ENCODE measurements at regions not wholly inside any gene's neighbourhood (a gene's known extent, or its start where the extent isn't known, plus 50 kb on each side); places are given as distances from the start of the nearest gene placed in this dataset.

DNA sequence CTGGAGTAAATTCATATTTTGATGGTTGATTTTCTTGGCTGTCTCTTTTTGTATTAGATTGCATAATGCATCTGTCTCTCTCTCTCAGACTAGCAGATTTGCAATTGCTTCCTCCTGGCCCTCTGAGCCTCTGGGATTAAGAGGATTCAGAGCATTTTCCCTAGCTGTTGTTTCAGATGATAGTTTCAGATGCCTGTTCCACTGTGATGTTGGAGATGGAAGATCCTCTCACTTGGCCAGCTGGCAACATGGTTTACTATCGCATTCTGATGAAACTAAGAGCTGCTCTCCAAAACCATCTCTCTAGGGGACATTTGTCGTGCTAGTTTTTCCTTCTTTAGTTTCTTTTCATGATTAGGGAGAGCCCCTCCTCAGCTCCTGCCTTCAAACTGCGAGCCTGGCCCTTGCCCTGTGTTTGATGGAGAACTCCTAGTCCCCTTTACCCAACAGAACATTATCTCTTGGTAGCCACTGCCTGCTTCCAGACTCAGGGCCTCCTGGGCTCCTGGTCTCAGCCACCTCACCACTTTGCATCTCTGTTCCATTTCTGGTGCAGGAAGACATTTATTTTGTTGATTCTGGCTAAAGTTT is 244.6 kb downstream of the B3GLCT start:
- Histone ChIP-seq H3K4me3 (ENCODE audit: low read length) (no peak overlapping the region), H3K79me2 (ENCODE audit: control insufficient read depth, insufficient read depth, low read length) (no peaks in the 10 kb centered on the region), H3K4me2 (ENCODE audit: low read length) (no peak overlapping the region), H2AK5ac (ENCODE audit: low read length) (no peak overlapping the region), H2BK15ac (replicated peaks; ENCODE audit: low read depth) (no peak overlapping the region), H3K27me3 (ENCODE audit: insufficient read depth, low read length, poor library complexity) (no peaks in the 10 kb centered on the region), H3K9ac (ENCODE audit: low read length) (no peak overlapping the region), H2BK5ac (ENCODE audit: low read length) (no peak overlapping the region), H3K4me1 (ENCODE audit: control insufficient read depth, low read depth, low read length) (no peaks in the 10 kb centered on the region), H3K27ac (ENCODE audit: low read depth, low read length) (no peak overlapping the region), H3K4ac (ENCODE audit: low read depth, low read length) (no peak overlapping the region), H3K18ac (ENCODE audit: low read length) (no peak overlapping the region), H3K56ac (ENCODE audit: low read length) (no peak overlapping the region), H3K23ac (ENCODE audit: low read length) (no peak overlapping the region), H4K5ac (ENCODE audit: low read length) (no peak overlapping the region), H2BK120ac (ENCODE audit: low read depth, low read length) (no peak overlapping the region), H3K79me1 (ENCODE audit: low read length) (no peaks in the 10 kb centered on the region), H4K8ac (ENCODE audit: low read depth, low read length) (no peak overlapping the region), H3K36me3 (ENCODE audit: control insufficient read depth, insufficient read depth, low read length) (no peaks in the 10 kb centered on the region)
- WGBS (ENCODE audit: extremely low coverage, insufficient coverage, low lambda C conversion rate) = no CpG with 5 or more reads among the region's 3 CpGs
- no peak for DNase-seq

- no peak overlapping the region for H2BK5ac ChIP-seq (ENCODE audit: low read length)
Observed at GRCh38 chr13:31452525-31452924, 252.8 kb downstream of the B3GLCT start.

DNA sequence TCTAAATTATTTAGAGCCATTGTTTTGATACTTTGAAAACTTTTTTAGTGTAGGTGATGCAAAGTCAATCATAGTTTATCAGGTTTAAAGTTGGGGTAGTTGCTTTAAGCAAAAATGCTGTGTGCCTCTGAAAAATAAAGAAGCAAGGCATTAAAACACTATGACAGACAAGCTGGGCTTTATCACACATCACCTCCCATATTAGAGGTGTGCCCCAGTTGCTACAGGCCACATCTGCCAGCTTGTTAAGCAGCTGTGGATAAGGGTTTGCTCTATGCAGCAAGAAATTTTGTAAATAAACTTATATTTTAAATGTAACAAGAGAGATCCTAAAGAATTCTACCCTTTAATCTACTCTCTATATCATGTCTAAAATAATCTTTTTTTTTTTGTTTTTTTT is 255.8 kb downstream of the B3GLCT start:
- Histone ChIP-seq H3K27ac (ENCODE audit: low read depth, low read length) (no peak overlapping the region), H4K5ac (ENCODE audit: low read length) (no peak overlapping the region)

More at GRCh38 chr13:31452525-31452924, 252.8 kb downstream of the B3GLCT start:
- Histone ChIP-seq H2BK15ac (replicated peaks; ENCODE audit: low read depth) (no peak overlapping the region), H3K27ac (ENCODE audit: low read depth, low read length) (no peak overlapping the region), H3K27me3 (ENCODE audit: insufficient read depth, low read length, poor library complexity) (no peaks in the 10 kb centered on the region), H3K79me1 (ENCODE audit: low read length) (no peaks in the 10 kb centered on the region), H3K4me2 (ENCODE audit: low read length) (no peak overlapping the region), H2BK120ac (ENCODE audit: low read depth, low read length) (no peak overlapping the region), H3K18ac (ENCODE audit: low read length) (no peak overlapping the region), H3K36me3 (ENCODE audit: control insufficient read depth, insufficient read depth, low read length) (no peaks in the 10 kb centered on the region), H4K5ac (ENCODE audit: low read length) (no peak overlapping the region), H3K79me2 (ENCODE audit: control insufficient read depth, insufficient read depth, low read length) (no peaks in the 10 kb centered on the region), H3K4me1 (ENCODE audit: control insufficient read depth, low read depth, low read length) (no peaks in the 10 kb centered on the region), H2AK5ac (ENCODE audit: low read length) (no peak overlapping the region), H3K56ac (ENCODE audit: low read length) (no peak overlapping the region), H3K4me3 (ENCODE audit: low read length) (no peak overlapping the region), H3K4ac (ENCODE audit: low read depth, low read length) (no peak overlapping the region), H3K9ac (ENCODE audit: low read length) (no peak overlapping the region), H4K8ac (ENCODE audit: low read depth, low read length) (no peak overlapping the region), H3K23ac (ENCODE audit: low read length) (no peak overlapping the region)
- WGBS (ENCODE audit: extremely low coverage, insufficient coverage, low lambda C conversion rate) = no CpG with 5 or more reads among the region's 2 CpGs
- DNase-seq = peak; percentile 16

DNA sequence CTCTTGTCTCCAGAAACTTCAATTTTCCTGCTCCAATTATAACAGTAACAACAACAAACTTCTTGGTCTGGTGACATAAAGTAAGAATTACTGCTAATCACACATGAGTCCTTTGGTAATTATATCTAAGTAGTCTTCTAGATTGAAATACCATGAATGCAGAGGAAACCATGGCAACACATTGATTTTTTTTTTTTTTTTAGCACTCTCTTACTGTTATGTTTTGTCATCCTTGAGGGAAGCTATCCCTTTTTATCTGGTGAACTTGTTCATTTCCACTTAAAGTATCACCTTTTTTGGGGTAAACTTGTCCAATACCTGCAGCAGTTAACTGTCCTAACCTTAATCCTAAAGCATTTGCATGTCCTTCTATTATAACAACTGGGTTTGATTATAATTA is 256.3 kb downstream of the B3GLCT start:
- H3K23ac ChIP-seq (ENCODE audit: low read length) = no peak overlapping the region
- no peak for DNase-seq
- no peak overlapping the region for H4K5ac ChIP-seq (ENCODE audit: low read length)
- H3K4me2 ChIP-seq (ENCODE audit: low read length) = no peak overlapping the region
- no peaks in the 10 kb centered on the region for H3K27me3 ChIP-seq (ENCODE audit: insufficient read depth, low read length, poor library complexity)
- no peaks in the 10 kb centered on the region for H3K79me2 ChIP-seq (ENCODE audit: control insufficient read depth, insufficient read depth, low read length)
- H3K18ac ChIP-seq (ENCODE audit: low read length) = no peak overlapping the region
- no peak overlapping the region for H3K27ac ChIP-seq (ENCODE audit: low read depth, low read length)
- no peaks in the 10 kb centered on the region for H3K4me1 ChIP-seq (ENCODE audit: control insufficient read depth, low read depth, low read length)
- H2AK5ac ChIP-seq (ENCODE audit: low read length) = no peak overlapping the region
- no peaks in the 10 kb centered on the region for H3K79me1 ChIP-seq (ENCODE audit: low read length)
- H4K8ac ChIP-seq (ENCODE audit: low read depth, low read length) = no peak overlapping the region
- no peak overlapping the region for H3K56ac ChIP-seq (ENCODE audit: low read length)
- H3K9ac ChIP-seq (ENCODE audit: low read length) = no peak overlapping the region
- no peak overlapping the region for H3K4me3 ChIP-seq (ENCODE audit: low read length)
- H3K36me3 ChIP-seq (ENCODE audit: control insufficient read depth, insufficient read depth, low read length) = no peaks in the 10 kb centered on the region
- no peak overlapping the region for H2BK15ac ChIP-seq (replicated peaks; ENCODE audit: low read depth)
- H2BK120ac ChIP-seq (ENCODE audit: low read depth, low read length) = no peak overlapping the region
- H3K4ac ChIP-seq (ENCODE audit: low read depth, low read length) = no peak overlapping the region
- H2BK5ac ChIP-seq (ENCODE audit: low read length) = no peak overlapping the region

More for the DNA sequence above, 255.8 kb downstream of the B3GLCT start:
- no peak for DNase-seq
- Histone ChIP-seq H3K4me3 (ENCODE audit: low read length) (no peak overlapping the region), H3K27me3 (ENCODE audit: insufficient read depth, low read length, poor library complexity) (no peaks in the 10 kb centered on the region), H3K4ac (ENCODE audit: low read depth, low read length) (no peak overlapping the region), H3K79me1 (ENCODE audit: low read length) (no peaks in the 10 kb centered on the region), H3K56ac (ENCODE audit: low read length) (no peak overlapping the region), H2BK5ac (ENCODE audit: low read length) (no peak overlapping the region), H3K18ac (ENCODE audit: low read length) (no peak overlapping the region), H3K23ac (ENCODE audit: low read length) (no peak overlapping the region), H4K8ac (ENCODE audit: low read depth, low read length) (no peak overlapping the region), H2BK15ac (replicated peaks; ENCODE audit: low read depth) (no peak overlapping the region), H2AK5ac (ENCODE audit: low read length) (no peak overlapping the region), H2BK120ac (ENCODE audit: low read depth, low read length) (no peak overlapping the region), H3K4me2 (ENCODE audit: low read length) (no peak overlapping the region), H3K79me2 (ENCODE audit: control insufficient read depth, insufficient read depth, low read length) (no peaks in the 10 kb centered on the region), H3K9ac (ENCODE audit: low read length) (no peak overlapping the region), H3K4me1 (ENCODE audit: control insufficient read depth, low read depth, low read length) (no peaks in the 10 kb centered on the region), H3K36me3 (ENCODE audit: control insufficient read depth, insufficient read depth, low read length) (no peaks in the 10 kb centered on the region)

DNA sequence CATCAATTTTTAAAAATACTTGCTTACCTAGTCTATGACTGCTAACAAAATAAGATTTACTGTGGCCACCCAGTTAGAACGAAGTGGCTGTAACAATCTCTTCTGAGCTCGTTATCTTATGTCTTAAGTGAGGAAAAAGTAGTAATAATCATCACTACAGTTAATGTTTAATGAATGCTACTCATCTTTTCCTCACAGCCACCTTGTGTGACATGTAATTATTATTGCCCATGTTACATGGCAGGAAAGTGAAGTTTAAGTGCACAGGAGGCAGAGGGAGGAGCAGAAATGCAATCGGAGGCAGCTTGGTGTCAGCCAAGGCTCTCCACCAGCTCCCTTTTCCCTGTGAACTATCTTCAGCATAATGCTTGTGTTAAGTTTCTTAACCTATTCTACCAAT is 260.3 kb downstream of the B3GLCT start:
- no peak overlapping the region for H2BK120ac ChIP-seq (ENCODE audit: low read depth, low read length)
- no peak overlapping the region for H2AK5ac ChIP-seq (ENCODE audit: low read length)
- H3K4me3 ChIP-seq (ENCODE audit: low read length) = no peak overlapping the region
- H3K9ac ChIP-seq (ENCODE audit: low read length) = no peak overlapping the region
- H3K4me1 ChIP-seq (ENCODE audit: control insufficient read depth, low read depth, low read length) = no peaks in the 10 kb centered on the region
- no peaks in the 10 kb centered on the region for H3K79me2 ChIP-seq (ENCODE audit: control insufficient read depth, insufficient read depth, low read length)
- no peak for DNase-seq
- no peaks in the 10 kb centered on the region for H3K36me3 ChIP-seq (ENCODE audit: control insufficient read depth, insufficient read depth, low read length)
- H3K27ac ChIP-seq (ENCODE audit: low read depth, low read length) = no peak overlapping the region
- no peak overlapping the region for H2BK15ac ChIP-seq (replicated peaks; ENCODE audit: low read depth)
- H4K5ac ChIP-seq (ENCODE audit: low read length) = no peak overlapping the region
- WGBS (ENCODE audit: extremely low coverage, insufficient coverage, low lambda C conversion rate) = no CpG with 5 or more reads among the region's 3 CpGs
- no peak overlapping the region for H4K8ac ChIP-seq (ENCODE audit: low read depth, low read length)
- no peak overlapping the region for H3K56ac ChIP-seq (ENCODE audit: low read length)
- no peaks in the 10 kb centered on the region for H3K79me1 ChIP-seq (ENCODE audit: low read length)
- H3K4ac ChIP-seq (ENCODE audit: low read depth, low read length) = no peak overlapping the region
- no peak overlapping the region for H3K4me2 ChIP-seq (ENCODE audit: low read length)
- no peak overlapping the region for H2BK5ac ChIP-seq (ENCODE audit: low read length)
- H3K27me3 ChIP-seq (ENCODE audit: insufficient read depth, low read length, poor library complexity) = no peaks in the 10 kb centered on the region
- H3K23ac ChIP-seq (ENCODE audit: low read length) = no peak overlapping the region
- H3K18ac ChIP-seq (ENCODE audit: low read length) = no peak overlapping the region

DNA sequence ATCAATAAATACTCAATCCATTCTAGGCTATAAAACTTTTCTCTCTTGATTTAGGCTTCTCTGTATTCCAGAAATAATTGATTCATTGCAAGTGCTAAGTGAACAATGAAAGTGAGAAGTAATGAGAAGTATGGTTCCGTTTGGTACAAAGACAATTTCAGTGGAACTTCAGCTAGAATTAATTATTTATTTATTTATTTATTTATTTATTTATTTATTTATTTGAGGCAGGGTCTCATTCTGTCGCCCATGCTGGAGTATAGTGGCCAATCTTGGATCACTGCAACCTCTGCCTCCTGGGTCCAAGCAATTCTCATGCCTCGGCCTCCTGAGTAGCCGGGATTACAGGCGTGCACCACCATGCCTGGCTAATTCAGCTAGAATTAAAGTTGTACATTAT is 262.1 kb downstream of the B3GLCT start:
- WGBS (ENCODE audit: extremely low coverage, insufficient coverage, low lambda C conversion rate) = no CpG with 5 or more reads among the region's 5 CpGs
- no peak overlapping the region for H3K4me3 ChIP-seq (ENCODE audit: low read length)
- H4K8ac ChIP-seq (ENCODE audit: low read depth, low read length) = no peak overlapping the region
- H3K79me2 ChIP-seq (ENCODE audit: control insufficient read depth, insufficient read depth, low read length) = no peaks in the 10 kb centered on the region
- H3K9ac ChIP-seq (ENCODE audit: low read length) = no peak overlapping the region
- no peak overlapping the region for H4K5ac ChIP-seq (ENCODE audit: low read length)
- H3K4me1 ChIP-seq (ENCODE audit: control insufficient read depth, low read depth, low read length) = no peaks in the 10 kb centered on the region
- H2AK5ac ChIP-seq (ENCODE audit: low read length) = no peak overlapping the region
- no peak overlapping the region for H3K23ac ChIP-seq (ENCODE audit: low read length)
- H3K18ac ChIP-seq (ENCODE audit: low read length) = no peak overlapping the region
- H2BK15ac ChIP-seq (replicated peaks; ENCODE audit: low read depth) = no peak overlapping the region
- no peaks in the 10 kb centered on the region for H3K27me3 ChIP-seq (ENCODE audit: insufficient read depth, low read length, poor library complexity)
- no peak overlapping the region for H2BK5ac ChIP-seq (ENCODE audit: low read length)
- H3K56ac ChIP-seq (ENCODE audit: low read length) = no peak overlapping the region
- H3K36me3 ChIP-seq (ENCODE audit: control insufficient read depth, insufficient read depth, low read length) = no peaks in the 10 kb centered on the region
- no peak overlapping the region for H3K4me2 ChIP-seq (ENCODE audit: low read length)
- no peaks in the 10 kb centered on the region for H3K79me1 ChIP-seq (ENCODE audit: low read length)
- no peak overlapping the region for H3K27ac ChIP-seq (ENCODE audit: low read depth, low read length)
- no peak for DNase-seq
- no peak overlapping the region for H3K4ac ChIP-seq (ENCODE audit: low read depth, low read length)
- no peak overlapping the region for H2BK120ac ChIP-seq (ENCODE audit: low read depth, low read length)

All from mesendoderm (in vitro differentiated cells).